ENCODE measurements at regions not wholly inside any gene's neighbourhood (a gene's known extent, or its start where the extent isn't known, plus 50 kb on each side); places are given as distances from the start of the nearest gene placed in this dataset.

- TF ChIP-seq CTCF (conservative IDR thresholded peaks at IDR 0.05; ENCODE audit: low read depth in 2 of 2) (no peak), POLR2AphosphoS5 (IDR thresholded peaks at IDR 0.05; ENCODE audit: low read depth) (no peak), REST (IDR thresholded peaks at IDR 0.05; ENCODE audit: unreplicated experiment) (no peak), EZH2 (IDR thresholded peaks at IDR 0.05; ENCODE audit: low read depth, unreplicated experiment) (no peak), CREB1 (CRISPR knock-in tag; IDR thresholded peaks at IDR 0.05; ENCODE audit: low read depth) (no peak), ZNF331 (CRISPR knock-in tag; IDR thresholded peaks at IDR 0.05; ENCODE audit: low read depth) (no peak)
Observed at GRCh38 chr14:66085224-66085623, 400.9 kb upstream of the CCDC196 start.
